Erythroblast (primary cell): ENCODE measurements at regions not wholly inside any gene's neighbourhood (a gene's known extent, or its start where the extent isn't known, plus 50 kb on each side); places are given as distances from the start of the nearest gene placed in this dataset.

Experiments used
- GATA1 ChIP-seq: IDR thresholded peaks from 2 replicates; pipeline ENCODE4 v1.6.1; 2011; ENCODE audit warnings: low read depth, mild to moderate bottlenecking, control low read depth, low read length, moderate library complexity
- POLR2A ChIP-seq: IDR thresholded peaks from 2 replicates; pipeline ENCODE4 v1.6.1; 2011; ENCODE audit warnings: mild to moderate bottlenecking, low read length

DNA sequence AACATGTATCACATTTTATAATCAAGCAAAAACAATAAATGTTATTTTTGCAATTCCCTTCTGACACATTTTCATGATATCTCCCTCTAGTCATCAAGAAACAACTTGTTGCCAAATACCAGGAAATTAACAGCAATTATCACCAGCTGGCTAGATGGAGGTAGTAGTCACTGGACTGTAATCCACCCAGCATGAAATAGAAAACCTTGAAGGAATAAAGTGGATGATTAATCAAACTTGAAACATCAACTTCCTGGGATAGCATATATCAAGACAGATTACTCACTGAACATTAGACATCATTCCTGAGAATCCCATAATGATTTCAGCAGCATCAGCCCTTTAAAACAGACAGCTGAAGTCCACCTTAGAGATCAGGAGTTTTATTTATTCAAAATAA, 259.0 kb downstream of the CCDC59 start:
- no peak for TF ChIP-seq POLR2A
- TF ChIP-seq GATA1, result no peak
